ENCODE measurements at regions not wholly inside any gene's neighbourhood (a gene's known extent, or its start where the extent isn't known, plus 50 kb on each side); places are given as distances from the start of the nearest gene placed in this dataset.

DNA sequence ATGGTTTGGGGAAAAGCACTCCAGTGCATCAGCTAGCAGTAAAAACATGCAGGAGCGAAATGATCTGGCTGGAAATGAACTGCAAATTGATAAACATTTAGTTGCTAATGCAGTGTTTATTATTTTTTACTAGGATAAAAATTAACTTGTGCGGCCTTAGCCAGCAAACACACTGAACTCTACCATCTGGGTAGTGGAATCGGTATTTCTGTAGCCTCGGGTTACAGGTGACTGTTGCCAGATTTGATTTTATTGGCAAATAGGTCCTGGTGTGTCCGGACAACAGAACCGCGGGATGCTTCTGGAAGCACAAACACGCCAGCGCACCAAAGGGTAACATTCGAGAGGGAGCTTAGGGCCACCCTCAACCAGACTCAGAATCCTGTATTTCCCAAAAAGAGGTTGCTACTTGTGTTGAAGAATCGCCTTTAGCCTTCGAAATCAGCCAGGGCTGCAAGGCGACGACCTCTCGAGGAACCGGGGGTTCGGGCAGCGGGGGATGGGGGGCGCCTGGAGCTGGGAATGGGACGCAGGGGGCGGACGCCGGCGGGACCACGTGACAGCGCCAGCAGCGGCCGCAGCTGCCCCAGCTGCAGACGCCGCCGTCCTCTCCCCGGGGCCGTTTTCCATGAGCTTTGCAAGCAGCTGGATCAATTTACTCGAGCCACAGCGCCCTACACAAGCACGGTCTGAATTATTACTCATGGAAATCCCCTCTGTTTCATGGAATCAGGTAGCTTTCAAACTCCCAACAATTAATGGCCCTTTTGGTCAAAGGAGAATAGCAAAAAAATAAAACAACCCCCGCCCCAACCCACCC, 158.8 kb downstream of the TOMM20 start:
- no peak for TF ChIP-seq POLR2AphosphoS5 (IDR thresholded peaks at IDR 0.05; ENCODE audit: low read depth, low read length)
- TF ChIP-seq TAF1 (IDR thresholded peaks at IDR 0.05; ENCODE audit: borderline replicate concordance, low read depth, low read length): no peak
- TF ChIP-seq POLR2A (IDR thresholded peaks at IDR 0.05; ENCODE audit: low read depth, low read length): no peak
- FAIRE-seq (no peak), DNase-seq (ENCODE audit: insufficient read length) (no peak)

- no peak for FAIRE-seq
- TF ChIP-seq POLR2A (IDR thresholded peaks at IDR 0.05; ENCODE audit: low read depth, low read length): no peak
- TF ChIP-seq POLR2AphosphoS5 (IDR thresholded peaks at IDR 0.05; ENCODE audit: low read depth, low read length): no peak
- no peak for TF ChIP-seq TAF1 (IDR thresholded peaks at IDR 0.05; ENCODE audit: borderline replicate concordance, low read depth, low read length)
- no peak for DNase-seq (ENCODE audit: insufficient read length)
Measured at GRCh38 chr1:234969011-234969441, 159.6 kb downstream of the TOMM20 start.

DNA sequence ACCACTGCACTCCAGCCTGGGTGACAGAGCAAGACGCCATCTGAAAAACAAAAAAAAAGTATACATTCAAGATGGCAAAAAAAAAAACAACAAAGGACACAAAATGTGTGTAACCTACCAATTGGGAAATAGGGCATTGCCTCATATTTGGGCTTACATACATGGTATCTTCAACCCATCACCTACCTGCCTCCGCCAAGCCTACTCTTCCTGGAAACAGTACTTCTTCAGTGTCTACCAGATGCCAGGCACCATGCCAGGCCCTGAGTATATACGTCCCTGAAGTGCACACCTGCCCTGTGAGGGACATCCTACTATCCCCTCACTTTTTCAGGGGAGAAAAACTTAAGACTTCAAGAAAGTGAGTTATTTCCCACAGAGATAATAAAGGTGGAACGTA, 160.2 kb downstream of the TOMM20 start:
- DNase-seq (ENCODE audit: insufficient read length) (no peak), FAIRE-seq (no peak)
- TF ChIP-seq TAF1 (IDR thresholded peaks at IDR 0.05; ENCODE audit: borderline replicate concordance, low read depth, low read length): no peak
- no peak for TF ChIP-seq POLR2AphosphoS5 (IDR thresholded peaks at IDR 0.05; ENCODE audit: low read depth, low read length)
- no peak for TF ChIP-seq POLR2A (IDR thresholded peaks at IDR 0.05; ENCODE audit: low read depth, low read length)

DNA sequence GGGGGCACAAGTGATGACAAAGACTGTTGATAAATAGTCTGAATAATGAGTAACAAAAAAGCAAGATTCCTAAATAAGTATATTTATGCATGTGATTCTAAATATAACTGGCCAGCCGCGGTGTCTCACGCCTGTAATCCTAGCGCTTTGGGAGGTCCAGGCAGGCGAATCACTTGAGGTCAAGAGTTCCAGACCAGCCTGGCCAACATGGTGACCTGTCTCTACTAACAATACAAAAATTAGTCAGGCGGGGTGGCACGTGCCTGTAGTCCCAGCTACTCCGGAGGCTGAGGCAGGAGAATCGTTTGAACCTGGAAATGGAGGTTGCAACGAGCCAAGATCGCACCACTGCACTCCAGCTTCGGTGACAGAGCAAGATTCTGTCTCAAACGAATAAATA, 161.5 kb downstream of the TOMM20 start:
- DNase-seq (ENCODE audit: insufficient read length): no peak
- TF ChIP-seq TAF1 (IDR thresholded peaks at IDR 0.05; ENCODE audit: borderline replicate concordance, low read depth, low read length) (no peak), POLR2AphosphoS5 (IDR thresholded peaks at IDR 0.05; ENCODE audit: low read depth, low read length) (no peak), POLR2A (IDR thresholded peaks at IDR 0.05; ENCODE audit: low read depth, low read length) (no peak)
- no peak for FAIRE-seq

GRCh38 chr1:234965111-234965510, 163.5 kb downstream of the TOMM20 start:
- FAIRE-seq (no peak), DNase-seq (ENCODE audit: insufficient read length) (no peak)
- no peak for TF ChIP-seq TAF1 (IDR thresholded peaks at IDR 0.05; ENCODE audit: borderline replicate concordance, low read depth, low read length)

DNA sequence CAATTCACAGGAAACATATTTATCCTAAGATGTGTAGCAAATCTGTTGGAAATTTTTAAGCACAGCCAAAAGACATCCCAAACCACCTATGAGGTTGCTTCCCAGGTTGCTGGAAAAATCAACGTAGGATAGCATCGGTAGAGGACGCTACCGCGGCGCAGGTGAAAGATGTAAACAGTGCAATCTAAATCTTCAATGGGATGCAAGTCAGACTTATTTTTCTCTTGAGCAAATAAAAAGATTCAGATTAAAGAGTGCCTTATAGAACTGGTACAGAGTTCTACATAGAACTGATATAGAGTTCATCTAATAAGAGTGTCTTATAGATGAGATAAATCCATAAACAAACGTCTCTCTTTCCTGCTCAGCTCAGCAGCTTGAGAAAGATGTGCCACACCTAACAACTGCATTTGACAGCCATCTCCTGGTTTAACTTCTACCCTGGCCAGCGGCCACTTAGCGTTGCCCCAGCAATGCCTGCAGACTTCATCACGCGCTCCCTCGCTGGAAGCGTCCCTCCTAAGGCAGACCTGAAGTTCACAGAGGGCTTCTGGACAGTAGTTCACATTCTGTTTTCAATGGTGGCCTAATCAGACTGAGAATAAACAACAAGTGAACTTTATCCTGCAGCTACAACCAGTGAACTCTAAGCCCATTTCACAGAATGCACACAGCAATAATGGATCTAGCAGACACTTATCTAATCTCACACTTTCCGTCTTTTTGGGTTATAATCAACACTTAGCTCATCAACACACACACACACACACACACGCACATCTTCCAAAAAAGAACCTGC, 164.5 kb downstream of the TOMM20 start:
- DNase-seq (ENCODE audit: insufficient read length) (no peak), FAIRE-seq (no peak)
- TF ChIP-seq TAF1 (IDR thresholded peaks at IDR 0.05; ENCODE audit: borderline replicate concordance, low read depth, low read length) (no peak), POLR2AphosphoS5 (IDR thresholded peaks at IDR 0.05; ENCODE audit: low read depth, low read length) (no peak), POLR2A (IDR thresholded peaks at IDR 0.05; ENCODE audit: low read depth, low read length) (no peak)

GRCh38 chr1:234963180-234963903, 165.3 kb downstream of the TOMM20 start:
- peak; percentile 77 for DNase-seq (ENCODE audit: insufficient read length)
- TF ChIP-seq TAF1 (IDR thresholded peaks at IDR 0.05; ENCODE audit: borderline replicate concordance, low read depth, low read length) (peak; percentile 46; the same call in 1 of the 2 replicates), POLR2AphosphoS5 (IDR thresholded peaks at IDR 0.05; ENCODE audit: low read depth, low read length) (no peak), POLR2A (IDR thresholded peaks at IDR 0.05; ENCODE audit: low read depth, low read length) (peak; percentile 45; the same call in 1 of the 2 replicates)
- peak; percentile 81 for FAIRE-seq

GRCh38 chr1:234962340-234962989, 166.2 kb downstream of the TOMM20 start:
- FAIRE-seq (peak; percentile 81), DNase-seq (ENCODE audit: insufficient read length) (no peak)
- TF ChIP-seq POLR2AphosphoS5 (IDR thresholded peaks at IDR 0.05; ENCODE audit: low read depth, low read length) (peak; percentile 62; the same call in 1 of the 2 replicates), TAF1 (IDR thresholded peaks at IDR 0.05; ENCODE audit: borderline replicate concordance, low read depth, low read length) (no peak; the same call in 1 of the 2 replicates), POLR2A (IDR thresholded peaks at IDR 0.05; ENCODE audit: low read depth, low read length) (peak; percentile 72)

DNA sequence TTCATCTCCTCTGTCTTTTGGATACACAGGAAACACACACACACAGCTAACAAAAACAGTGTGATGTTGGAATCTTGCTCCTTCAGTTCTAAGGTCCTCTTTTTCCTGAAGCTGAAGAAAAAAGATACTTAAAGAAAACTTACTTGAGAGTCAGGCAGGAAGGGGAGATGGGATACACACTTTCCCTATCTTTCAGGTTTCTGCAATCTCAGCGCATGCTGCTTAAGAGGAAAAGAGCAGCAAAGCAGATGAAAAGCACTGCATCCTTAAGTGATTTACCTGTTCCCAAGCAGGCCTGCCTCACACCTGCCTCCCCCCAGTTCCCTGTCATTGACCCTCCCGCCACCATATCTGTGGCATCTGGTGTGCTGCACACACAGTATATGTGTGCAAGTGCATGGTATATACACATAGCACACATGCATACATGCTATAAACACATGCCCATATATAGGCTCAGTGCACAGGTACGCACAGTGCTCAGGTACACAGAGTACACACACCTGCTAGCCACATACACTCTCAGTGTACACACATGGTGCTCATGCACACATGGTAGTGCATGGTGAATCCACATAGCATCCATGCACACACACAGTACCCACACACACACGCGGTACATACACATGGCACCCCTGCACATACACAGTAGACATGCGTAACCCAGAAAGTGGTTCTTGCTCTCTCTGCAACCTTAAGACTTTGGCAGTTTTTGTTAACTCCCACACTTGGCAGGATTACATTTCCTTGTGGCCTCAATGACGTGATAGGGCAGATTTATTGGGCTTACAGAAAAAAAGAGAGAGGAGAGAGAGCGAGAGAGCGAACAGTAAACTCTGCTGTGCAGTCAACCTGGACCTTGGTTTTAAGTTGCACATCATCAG, 166.9 kb downstream of the TOMM20 start:
- peak; percentile 79 for FAIRE-seq
- no peak for DNase-seq (ENCODE audit: insufficient read length)
- peak; percentile 60; the same call in 1 of the 2 replicates for TF ChIP-seq POLR2A (IDR thresholded peaks at IDR 0.05; ENCODE audit: low read depth, low read length)
- peak; percentile 86 for TF ChIP-seq POLR2AphosphoS5 (IDR thresholded peaks at IDR 0.05; ENCODE audit: low read depth, low read length)
- TF ChIP-seq TAF1 (IDR thresholded peaks at IDR 0.05; ENCODE audit: borderline replicate concordance, low read depth, low read length): no peak
